Adrenal gland (tissue), 9 donors: ENCODE measurements at regions not wholly inside any gene's neighbourhood (a gene's known extent, or its start where the extent isn't known, plus 50 kb on each side); places are given as distances from the start of the nearest gene placed in this dataset.

Experiments used
- DNase-seq, 7 donors: peaks; one replicate each; pipeline ENCODE4 v3.0.0-alpha.2; 2019 to 2020
- H3K27ac ChIP-seq, 5 donors: fragments of 200-600 bp; sonication (generic) in 4 of 5; 1 replicate in 3 of 5; 2 replicates in 2 of 5; pipeline versions ENCODE4 v1.5.1 to v1.8.0; 2016 to 2020; ENCODE audit warnings: mild to moderate bottlenecking in 1 of 5
- H3K27me3 ChIP-seq: fragments of 200-600 bp; 2 replicates; pipeline ENCODE4 v1.8.0; 2021
- H3K36me3 ChIP-seq, 2 donors: fragments of 200-600 bp; replicated peaks in 1 of 2; 1 replicate in 1 of 2; 2 replicates in 1 of 2; pipeline versions ENCODE4 v1.5.1 to v1.8.0; 2018 to 2022
- H3K4me1 ChIP-seq, 2 donors: fragments of 200-600 bp; replicated peaks in 1 of 2; 1 replicate in 1 of 2; 2 replicates in 1 of 2; pipeline versions ENCODE4 v1.5.1 to v1.8.0; 2018 to 2021
- H3K4me3 ChIP-seq, 4 donors: fragments of 200-600 bp; sonication (generic) in 3 of 4; one replicate each; pipeline ENCODE4 v1.5.1; 2016 to 2018
- H3K9me3 ChIP-seq, 3 donors: fragments of 200-600 bp; sonication (generic) in 1 of 3; replicated peaks in 1 of 3; 1 replicate in 2 of 3; 2 replicates in 1 of 3; pipeline versions ENCODE4 v1.5.1 to v1.8.0; 2016 to 2021
- POLR2A ChIP-seq, 2 donors: fragments of 450-650 bp; IDR thresholded peaks; one replicate each; pipeline ENCODE4 v1.6.1; 2017; ENCODE audit warnings: antibody characterized with exemption in 2 of 2, mild to moderate bottlenecking in 2 of 2, moderate library complexity in 1 of 2
- WGBS, 4 donors: extraction: QIAGEN DNeasy Blood & Tissue Kit in 2 of 4; methylation state at CpG; one replicate each; pipeline versions ENCODE4 v1.1.5 to v1.1.7; 2013 to 2017; 5-methylcytosine and 5-hydroxymethylcytosine counted together
- intact Hi-C, 2 donors: fragments of 100-400 bp; cut with DNase I; formaldehyde crosslinking; loops; one replicate each; pipeline versions ENCODE4 v1.14.1 to v1.15.0; 2022 to 2023
- TF ChIP-seq, protein P1 (sequence below), 6 experiments: fragments of 450-650 bp in 4 of 6; fragments of 200-600 bp in 2 of 6; sonication (generic) in 1 of 6; IDR thresholded peaks; 1 replicate in 5 of 6; 2 replicates in 1 of 6; pipeline versions ENCODE4 v1.5.1 to v1.8.0; 2016 to 2021; ENCODE audit warnings: antibody characterized with exemption in 6 of 6, mild to moderate bottlenecking in 2 of 6, moderate library complexity in 1 of 6
- donor health status: healthy with polysubstance abuse.
- donor health status: Bipolar disorder and iron deficiency.
- donor health status: DM: yes; HTN: yes; CAD: no.
- donor health status: DM: no; HTN: no; CAD: no.
- donor health status: DM: no; HTN: no; CAD: no.

DNA sequence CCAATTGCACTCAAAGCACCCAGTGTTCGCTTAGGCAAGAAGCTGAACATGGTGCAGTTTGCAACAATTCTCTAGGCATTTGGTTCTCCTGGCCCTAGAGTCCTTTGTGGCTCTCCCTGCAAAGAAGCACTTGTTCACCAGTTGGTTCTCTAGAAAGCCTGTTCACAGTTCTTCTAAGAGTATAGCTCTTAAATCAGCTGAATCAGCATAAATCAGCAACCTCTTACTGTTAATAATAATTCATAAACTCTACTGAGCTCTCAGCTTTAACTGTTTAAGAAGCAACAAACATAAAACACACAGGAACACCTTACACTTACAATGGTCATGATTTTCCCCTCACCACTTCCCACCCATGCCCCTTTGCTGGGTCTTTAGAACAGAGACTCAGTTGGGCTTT, 56.8 kb upstream of the PPP2R3A start:
- no peaks in the 10 kb centered on the region for H3K27me3 ChIP-seq
- no peak for DNase-seq

GRCh38 chr3:135911110-135911509, 54.4 kb upstream of the PPP2R3A start:
- H3K4me1 ChIP-seq, result no peaks in the 10 kb centered on the region
- H3K9me3 ChIP-seq, result no peaks in the 10 kb centered on the region
- WGBS, 4 donors, result 31 to 86% (median 58%) methylated on average over 2 of the region's 2 CpGs
- H3K4me3 ChIP-seq, result no peak overlapping the region
- no peak for DNase-seq
- TF ChIP-seq, protein P1, sequence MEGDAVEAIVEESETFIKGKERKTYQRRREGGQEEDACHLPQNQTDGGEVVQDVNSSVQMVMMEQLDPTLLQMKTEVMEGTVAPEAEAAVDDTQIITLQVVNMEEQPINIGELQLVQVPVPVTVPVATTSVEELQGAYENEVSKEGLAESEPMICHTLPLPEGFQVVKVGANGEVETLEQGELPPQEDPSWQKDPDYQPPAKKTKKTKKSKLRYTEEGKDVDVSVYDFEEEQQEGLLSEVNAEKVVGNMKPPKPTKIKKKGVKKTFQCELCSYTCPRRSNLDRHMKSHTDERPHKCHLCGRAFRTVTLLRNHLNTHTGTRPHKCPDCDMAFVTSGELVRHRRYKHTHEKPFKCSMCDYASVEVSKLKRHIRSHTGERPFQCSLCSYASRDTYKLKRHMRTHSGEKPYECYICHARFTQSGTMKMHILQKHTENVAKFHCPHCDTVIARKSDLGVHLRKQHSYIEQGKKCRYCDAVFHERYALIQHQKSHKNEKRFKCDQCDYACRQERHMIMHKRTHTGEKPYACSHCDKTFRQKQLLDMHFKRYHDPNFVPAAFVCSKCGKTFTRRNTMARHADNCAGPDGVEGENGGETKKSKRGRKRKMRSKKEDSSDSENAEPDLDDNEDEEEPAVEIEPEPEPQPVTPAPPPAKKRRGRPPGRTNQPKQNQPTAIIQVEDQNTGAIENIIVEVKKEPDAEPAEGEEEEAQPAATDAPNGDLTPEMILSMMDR (IDR thresholded peaks at IDR 0.05), result no peak
- TF ChIP-seq POLR2A (IDR thresholded peaks at IDR 0.05), result no peak
- H3K36me3 ChIP-seq, result no peaks in the 10 kb centered on the region
- H3K27me3 ChIP-seq, result no peaks in the 10 kb centered on the region
- intact Hi-C loops, result no loop called here
- no peak overlapping the region for H3K27ac ChIP-seq

More for the DNA sequence above, 56.8 kb upstream of the PPP2R3A start:
- Histone ChIP-seq H3K9me3 (no peaks in the 10 kb centered on the region), H3K36me3 (no peaks in the 10 kb centered on the region), H3K4me1 (no peaks in the 10 kb centered on the region), H3K4me3 (no peak overlapping the region), H3K27ac (no peak overlapping the region)
- 85 to 100% (median 97%) methylated on average over 1 of the region's 1 CpG for WGBS, 4 donors
- TF ChIP-seq, protein P1 (IDR thresholded peaks at IDR 0.05), result no peak
- no peak for TF ChIP-seq POLR2A (IDR thresholded peaks at IDR 0.05)
- intact Hi-C loops, result no loop called here

GRCh38 chr3:135915206-135915605, 50.3 kb upstream of the PPP2R3A start:
- H3K27me3 ChIP-seq, result no peaks in the 10 kb centered on the region
- 37 to 70% (median 64%) methylated on average over 2 of the region's 2 CpGs for WGBS, 4 donors
- no peak overlapping the region for H3K4me3 ChIP-seq
- peaks cover 0 to 4% of the 10 kb centered on the region in 2 donors for H3K4me1 ChIP-seq
- no peak overlapping the region for H3K27ac ChIP-seq
- H3K9me3 ChIP-seq, result no peaks in the 10 kb centered on the region
- no peaks in the 10 kb centered on the region for H3K36me3 ChIP-seq
- TF ChIP-seq POLR2A (IDR thresholded peaks at IDR 0.05), result no peak
- TF ChIP-seq, protein P1 (IDR thresholded peaks at IDR 0.05), result no peak
- DNase-seq, result no peak
- intact Hi-C loops, result loop anchor here (5.0 kb wide), 1 partner anchor 127 kb away; no protein-coding TSS in a partner anchor
